ENCODE measurements at regions not wholly inside any gene's neighbourhood (a gene's known extent, or its start where the extent isn't known, plus 50 kb on each side); places are given as distances from the start of the nearest gene placed in this dataset.
"Not testable (repeated sequence)": the region's sequence is repeated elsewhere in the genome, so short reads cannot be mapped to it uniquely, and the experiment has no call there.

DNA sequence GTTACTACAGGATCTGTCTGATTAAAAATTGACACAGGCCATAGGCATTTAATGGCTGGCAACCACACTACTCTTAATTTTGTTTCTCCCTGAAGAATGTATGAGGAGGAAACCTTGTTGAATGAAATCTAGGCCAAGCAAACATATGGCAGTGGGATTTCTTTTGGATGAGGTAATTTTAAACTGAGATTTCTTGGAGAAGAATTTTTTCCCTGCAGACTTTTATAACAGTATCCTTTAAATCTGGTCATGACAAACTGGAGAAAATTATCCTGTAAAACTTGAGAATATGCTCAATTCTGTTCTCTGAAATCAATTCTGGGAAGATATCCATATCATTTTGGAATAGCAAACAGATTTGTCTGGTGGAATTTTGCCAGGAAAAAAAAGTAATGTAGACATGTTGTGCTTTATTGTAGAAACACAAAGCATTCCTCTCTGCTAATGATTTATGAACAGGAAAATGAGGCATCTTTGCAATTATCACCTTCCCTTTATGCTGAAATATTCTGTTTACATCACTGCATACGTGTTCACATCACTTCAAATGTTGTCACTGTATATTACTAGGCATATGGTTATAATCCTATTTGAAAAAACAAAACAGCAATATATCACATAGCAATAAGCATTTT, 108.3 kb upstream of the ARSJ start:
- no peak for DNase-seq (ENCODE audit: low read depth, low spot score)

- no peak for DNase-seq (ENCODE audit: low read depth, low spot score)
Measured at GRCh38 chr4:114088481-114088880, 109.0 kb upstream of the ARSJ start.

DNA sequence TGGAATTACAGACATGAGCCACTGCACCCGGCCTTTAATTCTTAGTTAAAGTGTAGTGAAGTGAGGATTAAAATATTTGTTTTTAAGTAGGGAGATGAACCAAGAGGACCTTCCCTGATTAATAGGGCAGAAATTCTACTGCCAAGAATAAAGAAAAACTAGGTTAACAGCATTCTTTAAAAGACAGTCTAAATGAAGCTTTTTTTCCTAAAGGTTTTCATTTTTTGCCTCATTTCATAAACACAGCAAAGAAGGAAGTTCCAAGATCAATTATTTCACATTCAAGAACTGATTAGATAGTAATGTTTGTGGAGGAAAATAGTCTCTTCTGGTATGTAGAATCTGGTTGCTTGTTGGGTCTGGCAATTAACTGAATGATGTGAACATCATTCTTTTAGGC, 112.1 kb upstream of the ARSJ start:
- no peak for DNase-seq (ENCODE audit: low read depth, low spot score)

DNA sequence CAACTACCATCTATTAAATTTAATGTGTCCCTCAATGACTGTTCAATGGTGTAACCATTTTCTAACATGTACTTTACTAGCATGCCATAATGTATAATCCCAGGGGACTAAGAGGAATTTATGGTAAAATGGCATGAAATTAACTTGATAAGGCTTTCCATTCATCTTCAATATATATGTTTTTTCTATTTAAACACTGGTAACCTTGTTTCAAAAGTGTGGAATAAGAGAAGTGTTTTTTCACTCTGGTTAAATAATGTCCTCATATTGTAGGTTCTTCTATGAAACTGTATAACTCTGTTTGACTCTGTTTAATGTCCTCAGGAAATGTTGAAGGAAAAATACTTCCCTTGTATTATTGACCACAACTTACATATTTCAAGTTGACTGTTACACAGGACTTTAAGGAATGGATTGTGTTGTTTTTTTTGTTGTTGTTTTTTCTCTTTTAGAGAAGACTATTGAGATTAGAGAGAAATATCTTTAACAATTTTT, 113.8 kb upstream of the ARSJ start:
- DNase-seq (ENCODE audit: low read depth, low spot score): no peak

DNA sequence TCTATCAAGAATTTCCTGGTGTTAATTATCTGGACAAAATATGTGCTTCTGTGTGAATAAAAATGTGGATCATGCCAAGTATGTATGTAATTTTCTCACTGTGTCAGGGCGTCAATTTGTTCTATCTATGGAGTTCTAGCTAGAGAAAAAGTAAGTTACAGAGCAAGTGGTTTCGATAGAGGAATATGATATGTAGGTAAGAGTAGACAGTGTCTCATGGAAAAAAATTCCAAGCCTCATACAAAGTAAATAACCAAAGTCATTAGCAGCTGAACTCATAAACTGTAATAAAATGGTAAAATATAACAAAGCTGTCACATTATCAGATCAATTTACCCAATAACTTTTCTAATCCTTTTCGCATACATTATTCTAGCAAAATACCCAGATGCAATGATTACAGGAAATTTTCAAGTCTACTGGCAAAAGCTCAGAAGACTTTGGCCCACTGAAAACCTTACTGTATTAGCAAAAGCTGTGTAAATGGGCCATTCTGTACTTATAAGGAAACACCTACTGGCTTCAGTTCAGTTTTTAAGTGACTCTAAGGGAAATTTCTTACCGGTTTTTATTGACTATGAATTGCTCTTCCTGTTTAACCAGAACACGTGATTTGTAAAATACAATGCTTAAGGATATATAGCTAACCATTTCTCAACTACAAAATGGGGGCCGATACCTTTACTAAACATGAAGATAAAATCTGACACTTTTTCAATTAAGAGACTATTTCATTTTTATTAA, 121.0 kb upstream of the ARSJ start:
- no peak for DNase-seq (ENCODE audit: low read depth, low spot score)

- DNase-seq (ENCODE audit: low read depth, low spot score): no peak
Measured at GRCh38 chr4:114103908-114104307, 124.5 kb upstream of the ARSJ start.

GRCh38 chr4:114108869-114109268, 129.4 kb upstream of the ARSJ start:
- DNase-seq (ENCODE audit: low read depth, low spot score): peak; percentile 17

DNA sequence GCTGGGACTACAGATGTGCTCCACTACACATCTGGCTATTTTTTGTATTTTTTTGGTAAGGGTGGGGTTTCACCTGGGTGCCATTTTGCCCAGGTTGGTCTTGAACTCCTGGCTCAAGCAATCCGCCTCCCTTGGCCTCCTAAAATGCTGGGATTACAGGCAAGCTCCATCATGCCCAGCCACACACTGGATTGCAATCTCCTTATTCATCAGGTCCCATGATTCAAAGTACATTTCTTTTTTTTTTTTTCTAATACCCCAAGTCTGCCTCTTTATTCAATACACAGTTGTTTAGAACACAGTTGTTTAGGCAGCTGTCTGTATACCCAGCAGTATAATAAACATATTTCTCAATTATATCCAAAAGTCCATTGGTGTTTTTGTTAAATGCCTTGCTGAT, 130.3 kb upstream of the ARSJ start:
- no peak for DNase-seq (ENCODE audit: low read depth, low spot score)

- DNase-seq (ENCODE audit: low read depth, low spot score): no peak
Measured at GRCh38 chr4:114115526-114115925, 136.1 kb upstream of the ARSJ start.

GRCh38 chr4:114116861-114117260, 137.4 kb upstream of the ARSJ start:
- no peak for DNase-seq (ENCODE audit: low read depth, low spot score)

GRCh38 chr4:114121221-114121620, 141.8 kb upstream of the ARSJ start:
- DNase-seq (ENCODE audit: low read depth, low spot score): no peak

- DNase-seq (ENCODE audit: low read depth, low spot score): no peak
Measured at GRCh38 chr4:114132199-114132598, 152.8 kb upstream of the ARSJ start.

DNA sequence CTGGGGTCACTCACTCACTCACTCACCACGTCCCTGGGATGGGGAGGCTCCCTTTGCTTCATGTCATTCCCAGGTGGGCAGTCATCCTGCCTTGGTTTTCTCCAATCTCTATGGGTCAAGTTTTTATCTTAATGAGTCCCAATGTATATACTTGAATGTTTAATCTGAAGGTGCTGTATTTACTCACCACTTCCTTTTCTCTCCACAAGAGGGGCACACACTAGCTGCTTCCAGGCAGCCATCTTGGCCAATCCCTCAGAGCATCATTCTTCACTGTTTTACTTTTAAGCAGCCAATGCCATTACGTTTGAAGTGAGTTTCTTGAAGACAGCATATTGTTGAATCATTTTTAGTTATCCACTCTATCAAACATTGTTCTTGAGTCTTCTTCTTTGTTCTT, 153.4 kb upstream of the ARSJ start:
- no peak for DNase-seq (ENCODE audit: low read depth, low spot score)

- no peak for DNase-seq (ENCODE audit: low read depth, low spot score)
Measured at GRCh38 chr4:114136069-114136468, 156.6 kb upstream of the ARSJ start.

DNA sequence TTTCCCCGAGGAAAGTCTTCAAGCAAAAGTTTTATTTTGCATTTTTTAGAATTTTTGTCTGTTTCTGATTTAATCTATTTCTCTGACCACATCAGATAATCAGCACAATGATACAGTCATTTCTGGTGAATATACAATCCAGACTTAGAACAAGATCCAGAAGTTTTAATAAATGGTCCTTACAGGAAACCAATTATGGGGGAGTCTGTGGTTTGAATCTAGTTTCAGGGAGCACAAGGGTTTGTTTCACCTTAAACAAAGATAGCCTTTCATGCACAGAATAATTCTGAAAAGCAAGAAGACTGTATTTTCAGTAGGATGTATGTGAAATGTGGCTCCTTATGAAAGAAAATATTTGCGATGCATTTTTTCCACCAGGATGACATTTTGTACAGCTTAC, 158.5 kb upstream of the ARSJ start:
- no peak for DNase-seq (ENCODE audit: low read depth, low spot score)

DNA sequence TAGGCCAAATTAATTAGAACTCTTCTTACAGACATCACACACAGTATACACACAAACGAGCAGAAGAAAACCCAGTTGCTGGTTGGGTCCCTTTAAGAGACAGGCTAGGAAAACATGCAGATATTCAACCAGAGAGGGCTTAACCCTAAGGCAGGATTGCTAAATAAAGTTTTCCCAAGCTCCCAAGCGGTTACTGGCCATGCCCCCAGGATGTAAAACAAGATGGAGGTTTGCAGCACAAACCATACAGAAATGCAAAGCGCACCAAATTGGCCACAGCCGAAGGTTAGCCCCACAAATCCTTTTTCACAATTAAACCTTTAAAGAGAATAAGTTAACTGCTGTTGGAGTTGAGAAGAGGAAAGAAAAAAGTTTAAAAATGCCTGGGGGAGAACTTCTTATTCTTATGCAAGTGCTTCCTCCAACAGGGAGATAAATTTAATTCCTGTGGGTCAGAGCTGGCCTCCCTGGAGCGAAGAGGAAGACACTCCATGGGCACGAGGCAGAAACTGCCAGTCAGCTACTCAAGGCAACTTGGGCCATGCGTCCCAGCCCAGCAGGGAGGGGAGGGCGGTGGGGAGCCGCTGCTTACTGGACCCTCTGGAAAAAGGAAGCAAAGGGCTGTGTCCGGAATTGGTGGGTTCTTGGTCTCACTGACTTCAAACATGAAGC, 167.6 kb upstream of the ARSJ start:
- DNase-seq (ENCODE audit: low read depth, low spot score): no peak

- not testable (repeated sequence) for DNase-seq (ENCODE audit: low read depth, low spot score)
Measured at GRCh38 chr4:114147619-114148208, 168.3 kb upstream of the ARSJ start.

DNA sequence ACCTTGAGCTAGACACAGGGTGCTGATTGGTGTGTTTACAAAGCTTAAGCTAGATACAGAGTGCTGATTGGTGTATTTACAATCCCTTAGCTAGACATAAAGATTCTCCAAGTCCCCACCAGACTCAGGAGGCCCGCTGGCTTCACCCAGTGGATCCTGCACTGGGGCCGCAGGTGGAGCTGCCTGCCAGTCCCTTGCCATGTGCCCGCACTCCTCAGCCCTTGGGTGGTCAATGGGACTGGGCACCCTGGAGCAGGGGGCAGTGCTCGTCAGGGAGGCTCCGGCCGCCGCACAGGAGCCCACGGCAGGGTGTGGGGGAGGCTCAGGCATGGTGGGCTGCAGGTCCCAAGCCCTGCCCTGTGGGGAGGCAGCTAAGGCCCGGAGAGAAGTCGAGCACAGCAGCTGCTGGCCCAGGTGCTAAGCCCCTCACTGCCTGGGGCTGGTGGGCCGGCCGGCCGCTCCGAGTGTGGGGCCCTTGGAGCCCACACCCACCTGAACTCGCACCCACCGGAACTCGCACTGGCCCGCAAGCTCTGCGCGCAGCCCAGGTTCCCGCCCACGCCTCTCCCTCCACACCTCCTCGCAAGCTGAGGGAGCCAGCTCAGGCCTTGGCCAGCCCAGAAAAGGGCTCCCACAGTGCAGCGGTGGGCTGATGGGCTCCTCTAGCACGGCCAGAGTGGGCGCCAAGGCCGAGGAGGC, 169.1 kb upstream of the ARSJ start:
- not testable (repeated sequence) for DNase-seq (ENCODE audit: low read depth, low spot score)

DNA sequence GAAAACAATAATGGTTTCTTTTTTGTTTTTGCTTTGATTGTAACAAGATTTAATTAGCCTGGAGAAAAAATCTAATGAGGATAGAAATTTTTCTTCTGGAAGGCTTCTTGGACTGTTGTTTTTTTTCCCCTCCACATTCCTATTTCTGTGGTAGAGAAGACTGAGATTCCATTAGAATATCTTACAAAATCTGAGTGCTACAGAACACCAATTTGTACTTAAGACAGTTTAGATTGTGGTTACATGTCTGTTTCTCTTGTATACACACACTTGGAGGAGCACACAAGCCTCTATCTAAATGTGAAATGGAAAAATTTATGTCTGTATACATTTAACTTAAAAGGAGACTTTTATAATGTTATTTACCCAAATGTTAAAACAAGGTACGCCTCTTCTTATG, 176.9 kb upstream of the ARSJ start:
- no peak for DNase-seq (ENCODE audit: low read depth, low spot score)

DNA sequence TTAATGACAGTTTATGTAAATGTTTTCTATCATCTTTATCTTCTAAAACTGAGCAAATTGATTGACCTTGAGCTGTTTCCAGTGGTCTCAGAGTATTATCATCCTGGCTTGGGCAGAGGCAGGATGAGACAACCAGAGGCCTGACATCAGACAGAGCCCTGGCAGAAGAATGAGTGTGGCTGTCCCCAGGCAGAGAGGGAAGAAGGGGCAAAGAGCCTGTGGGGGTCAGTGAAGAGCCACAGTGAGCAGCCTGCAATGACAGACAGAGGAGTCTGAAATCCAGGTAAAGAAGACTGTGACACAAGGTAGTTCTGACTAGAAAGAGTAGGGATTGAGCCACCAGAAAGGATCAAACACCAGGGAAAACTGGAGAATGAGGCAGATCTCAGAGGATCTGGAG, 182.4 kb upstream of the ARSJ start:
- no peak for DNase-seq (ENCODE audit: low read depth, low spot score)

DNA sequence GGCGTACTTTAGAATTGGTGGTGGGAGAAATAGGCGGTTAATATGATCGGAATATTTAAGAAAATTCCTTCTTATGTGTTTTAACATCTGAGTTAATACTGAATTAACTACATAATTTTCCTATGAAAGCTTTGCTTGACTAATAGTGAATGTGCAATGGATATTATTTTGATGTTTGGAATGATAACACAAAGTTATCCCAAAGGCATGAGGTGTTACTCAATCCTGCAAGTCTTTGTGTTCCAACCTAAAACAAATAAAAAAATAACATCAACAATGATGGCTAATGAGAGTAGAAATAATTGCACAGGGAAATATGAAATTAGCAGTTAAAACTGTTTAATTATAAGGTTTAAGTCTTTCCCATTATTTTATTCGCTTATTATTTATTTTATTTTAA, 183.6 kb upstream of the ARSJ start:
- DNase-seq (ENCODE audit: low read depth, low spot score): no peak

- DNase-seq (ENCODE audit: low read depth, low spot score): no peak
Measured at GRCh38 chr4:114173968-114174367, 194.5 kb upstream of the ARSJ start.

All from smooth muscle cell of the brain vasculature (primary cell).